Activated CD4-positive, CD25-positive, alpha-beta regulatory T cell treated with anti-CD3 and anti-CD28 coated beads, Interleukin-2, amount 50 U/mL, for 24 hours (primary cell): ENCODE measurements at regions not wholly inside any gene's neighbourhood (a gene's known extent, or its start where the extent isn't known, plus 50 kb on each side); places are given as distances from the start of the nearest gene placed in this dataset.
"Not testable (repeated sequence)": the region's sequence is repeated elsewhere in the genome, so short reads cannot be mapped to it uniquely, and the experiment has no call there.

ENCODE experiments used
- ATAC-seq, 2 donors: fragments of 150-1000 bp; cut with Tn5 transposase; one replicate each; pipeline ENCODE4 v1.10.0; 2021; ENCODE audit warnings: mild to moderate bottlenecking in 1 of 2, moderate library complexity in 1 of 2

DNA sequence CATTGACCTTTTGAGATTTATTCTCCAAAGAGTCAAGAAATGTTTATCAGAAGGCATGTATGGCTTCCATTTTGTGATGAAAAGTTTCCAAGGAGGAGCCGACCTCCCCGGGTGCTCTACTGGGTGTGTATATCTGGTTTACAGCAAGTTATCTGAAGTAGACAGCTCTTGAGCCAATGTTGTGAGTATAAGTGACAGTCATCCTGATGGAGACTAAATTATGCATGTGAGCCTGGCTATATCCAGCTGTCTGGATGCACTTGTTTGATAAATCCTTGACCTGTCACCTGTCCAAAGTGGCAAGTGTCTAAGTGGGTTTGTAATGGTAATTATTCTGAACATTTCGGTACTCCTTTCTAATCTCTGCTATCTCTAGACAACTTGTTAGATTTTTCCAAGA is 142.2 kb downstream of the NR2F2 start:
- no peak for ATAC-seq

DNA sequence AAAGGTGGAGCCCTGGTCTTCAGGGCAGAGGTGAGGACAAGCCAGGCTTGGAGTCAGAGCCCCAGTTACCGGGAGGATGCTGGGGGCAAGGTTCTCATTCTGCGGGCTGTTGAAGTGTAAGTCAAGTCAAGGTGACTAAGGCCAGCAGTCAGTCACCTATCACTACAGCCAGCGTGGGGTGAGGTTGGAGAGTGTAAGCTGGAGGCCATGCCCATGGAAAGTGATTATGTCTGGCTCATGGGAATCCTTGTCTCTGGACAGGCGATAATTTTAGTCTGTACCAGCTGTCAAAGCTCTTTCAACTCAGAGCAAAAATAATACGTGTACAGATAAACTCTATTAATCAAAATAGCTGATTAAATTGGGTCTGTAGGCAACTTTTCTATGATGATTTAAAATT is 143.1 kb downstream of the NR2F2 start:
- peak in 1 of 2 donors; percentile 21 for ATAC-seq

DNA sequence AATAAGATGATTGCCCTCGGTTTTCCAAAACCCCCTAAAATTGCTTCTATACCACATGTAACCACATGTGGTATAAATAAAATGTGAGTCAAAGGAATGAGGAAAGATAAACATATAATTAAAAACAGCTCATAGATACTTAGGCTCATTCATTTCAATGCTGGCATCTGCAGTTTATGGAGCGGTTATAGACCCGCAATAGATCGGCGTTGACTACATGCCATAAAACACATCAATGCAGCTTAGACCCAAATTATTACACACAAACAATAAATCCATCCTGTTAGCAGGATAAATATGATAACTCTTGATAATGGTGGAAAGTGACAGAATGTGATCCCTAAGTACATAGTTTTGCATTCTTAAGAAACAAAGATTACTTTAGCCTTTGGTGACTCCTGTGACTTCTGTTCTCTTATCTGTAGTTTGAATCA is 143.7 kb downstream of the NR2F2 start:
- ATAC-seq: no peak

DNA sequence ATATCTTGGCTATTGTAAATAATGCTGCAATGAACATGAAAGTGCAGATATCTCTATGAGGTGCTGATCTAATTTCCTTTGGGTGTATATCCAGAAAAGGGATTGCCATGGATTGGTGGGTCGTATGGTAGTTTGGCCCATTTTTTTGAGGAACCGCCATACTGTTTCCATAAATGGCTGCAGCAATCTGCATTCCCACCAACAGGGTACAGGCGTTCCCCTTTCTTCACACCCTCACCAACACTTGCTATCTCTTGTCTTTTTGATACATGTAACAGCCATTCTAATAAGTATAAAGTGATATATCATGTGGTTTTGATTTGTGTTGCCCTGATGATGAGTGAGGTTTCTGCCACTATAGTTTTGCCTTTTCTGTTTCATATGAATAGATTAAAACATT is 146.7 kb downstream of the NR2F2 start:
- no peak for ATAC-seq

DNA sequence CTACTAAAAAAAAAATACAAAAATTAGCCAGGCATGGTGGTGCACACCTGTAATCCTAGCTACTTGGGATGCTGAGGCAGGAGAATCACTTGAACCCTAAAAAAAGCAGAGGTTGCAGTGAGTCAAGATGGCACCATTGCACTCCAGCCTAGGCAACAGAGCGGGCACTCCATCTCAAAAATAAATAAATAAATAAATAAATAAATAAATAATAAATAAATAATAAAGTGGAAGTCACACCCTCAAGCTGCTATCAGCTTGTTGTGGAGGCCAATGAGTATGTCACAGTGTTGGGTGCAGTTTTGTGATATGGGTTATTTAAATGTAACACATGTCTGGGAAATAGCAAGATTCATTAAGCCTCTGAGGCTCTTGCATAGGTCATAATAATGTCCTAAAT is 153.9 kb downstream of the NR2F2 start:
- not testable (repeated sequence) for ATAC-seq

DNA sequence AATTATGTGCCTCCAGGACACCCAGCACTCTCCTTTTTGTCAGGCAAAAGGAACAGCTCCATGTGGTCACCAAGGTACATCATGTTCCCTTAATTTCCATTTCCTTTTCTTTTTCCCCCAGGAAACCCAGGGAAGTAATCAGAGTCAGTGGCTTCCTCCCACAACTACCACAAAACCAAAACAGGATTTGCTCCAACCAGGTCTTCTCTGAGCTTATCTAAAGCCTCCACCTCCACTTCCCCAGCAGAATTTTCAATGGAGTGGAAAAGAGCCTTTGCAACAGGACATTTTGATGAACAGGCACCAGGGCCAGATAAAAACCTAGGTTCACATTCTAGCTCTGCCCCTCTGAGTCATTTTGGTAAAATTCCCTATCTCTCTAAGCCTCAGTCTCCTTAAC is 154.3 kb downstream of the NR2F2 start:
- no peak for ATAC-seq

DNA sequence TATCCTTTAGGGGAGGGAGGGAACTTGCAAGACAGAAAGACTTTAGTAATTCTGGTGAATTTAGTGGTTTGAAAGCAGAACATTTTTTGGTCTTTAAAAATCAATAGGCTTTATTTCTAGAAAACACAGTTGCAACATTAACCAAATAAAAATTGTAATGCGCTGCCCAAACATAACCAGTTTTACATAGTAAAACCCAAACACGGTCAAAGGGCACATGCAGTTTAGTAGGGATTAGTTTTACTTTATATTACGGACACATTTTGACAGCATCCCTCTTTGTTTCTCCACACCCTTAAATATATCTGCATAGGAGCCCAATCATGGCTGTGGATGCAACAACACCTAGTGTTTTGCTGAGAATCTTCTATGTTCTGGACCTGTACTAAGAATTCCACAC is 156.7 kb downstream of the NR2F2 start:
- no peak for ATAC-seq

DNA sequence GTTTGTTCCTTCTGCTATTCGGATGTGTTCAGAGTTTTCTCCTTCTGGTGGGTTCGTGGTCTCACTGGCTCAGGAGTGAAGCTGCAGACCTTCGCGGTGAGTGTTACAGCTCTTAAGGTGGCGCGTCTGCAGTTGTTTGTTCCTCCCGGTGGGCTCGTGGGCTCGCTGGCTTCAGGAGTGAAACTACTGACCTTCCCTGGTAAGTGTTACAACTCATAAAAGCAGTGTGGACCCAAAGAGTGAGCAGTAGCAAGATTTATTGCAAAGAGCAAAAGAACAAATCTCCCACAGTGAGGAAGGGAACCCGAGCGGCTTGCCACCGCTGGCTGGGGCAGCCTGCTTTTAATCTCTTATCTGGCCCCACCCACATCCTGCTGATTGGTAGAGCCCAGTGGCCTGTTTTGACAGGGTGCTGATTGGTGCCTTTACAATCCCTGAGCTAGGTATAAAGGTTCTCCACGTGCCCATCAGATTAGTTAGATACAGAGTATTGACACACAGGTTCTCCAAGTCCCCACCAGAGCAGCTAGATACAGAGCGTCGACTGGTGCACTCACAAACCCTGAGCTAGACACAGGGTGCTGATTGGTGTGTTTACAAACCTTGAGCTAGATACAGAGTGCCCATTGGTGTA is 160.7 kb downstream of the NR2F2 start:
- not testable (repeated sequence) for ATAC-seq

DNA sequence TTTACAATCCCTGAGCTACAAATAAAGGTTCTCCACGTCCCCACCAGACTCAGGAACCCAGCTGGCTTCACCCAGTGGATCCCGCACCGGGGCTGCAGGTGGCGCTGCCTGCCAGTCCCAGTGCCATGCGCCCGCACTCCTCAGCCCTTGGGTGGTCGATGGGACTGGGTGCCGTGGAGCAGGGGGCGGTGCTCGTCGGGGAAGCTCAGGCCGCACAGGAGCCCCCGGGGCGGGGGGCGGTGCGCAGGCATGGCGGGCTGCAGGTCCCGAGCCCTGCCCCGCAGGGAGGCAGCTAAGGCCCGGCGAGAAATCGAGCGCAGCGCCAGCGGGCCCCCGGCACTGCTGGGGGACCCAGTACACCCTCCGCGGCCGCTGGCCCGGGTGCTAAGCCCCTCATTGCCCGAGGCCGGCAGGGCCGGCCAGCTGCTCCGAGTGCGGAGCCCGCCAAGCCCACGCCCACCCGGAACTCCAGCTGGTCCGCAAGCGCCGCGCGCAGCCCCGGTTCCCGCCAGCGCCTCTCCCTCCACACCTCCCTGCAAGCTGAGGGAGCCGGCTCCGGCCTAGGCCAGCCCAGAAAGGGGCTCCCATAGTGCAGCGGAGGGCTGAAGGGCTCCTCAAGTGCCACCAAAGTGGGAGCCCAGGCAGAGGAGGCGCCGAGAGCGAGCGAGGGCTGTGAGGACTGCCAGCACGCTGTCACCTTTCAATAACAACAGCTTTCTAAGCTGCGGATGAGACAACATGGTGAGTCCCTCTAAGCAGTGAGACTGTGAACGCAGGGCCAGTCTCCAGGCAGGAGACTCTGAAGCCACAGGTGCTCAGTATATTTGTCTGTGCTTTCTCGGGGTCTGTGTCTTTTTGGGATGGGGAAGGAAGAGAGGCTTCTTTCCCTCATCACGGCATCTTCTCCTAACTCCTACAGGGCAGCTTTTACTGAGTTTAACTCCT is 161.5 kb downstream of the NR2F2 start:
- not testable (repeated sequence) for ATAC-seq

DNA sequence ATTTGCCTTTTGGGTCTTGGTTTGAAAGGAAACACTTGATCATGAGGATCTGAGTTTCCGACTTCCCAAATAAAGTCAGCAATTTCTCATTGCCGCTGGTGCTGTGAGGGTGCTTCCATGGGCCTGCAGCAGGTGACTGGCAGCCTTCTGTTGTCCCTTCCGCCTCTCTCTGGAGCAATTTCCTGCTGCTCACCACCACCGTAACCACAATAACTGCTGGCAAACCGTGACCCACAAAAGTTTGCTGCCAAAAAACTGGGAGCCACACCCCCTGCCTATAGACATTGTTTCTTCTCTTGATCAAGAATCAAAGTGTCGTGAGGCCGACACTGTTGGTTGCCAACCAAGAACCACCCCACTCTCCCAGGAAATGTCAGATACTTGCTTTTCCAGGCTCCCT is 164.0 kb downstream of the NR2F2 start:
- no peak for ATAC-seq

DNA sequence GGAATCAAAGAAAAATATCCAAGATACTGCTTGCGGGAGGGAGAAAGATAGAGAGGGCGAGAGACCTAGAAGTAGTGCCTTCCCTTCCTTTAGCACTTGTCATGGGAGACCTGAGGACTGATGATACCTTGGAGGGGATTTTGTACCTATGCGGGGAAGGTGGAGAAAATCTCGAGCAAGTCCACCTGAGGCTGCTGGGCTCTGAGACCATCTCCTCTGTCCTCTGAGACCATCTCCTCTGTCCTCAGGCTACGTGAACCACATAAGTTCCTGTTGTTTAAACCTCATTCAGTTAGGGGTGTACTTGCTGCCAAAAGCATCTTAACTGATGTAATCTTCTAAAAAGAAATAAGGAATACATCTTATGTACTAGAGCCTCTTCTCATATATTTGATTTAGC is 164.9 kb downstream of the NR2F2 start:
- ATAC-seq: no peak

DNA sequence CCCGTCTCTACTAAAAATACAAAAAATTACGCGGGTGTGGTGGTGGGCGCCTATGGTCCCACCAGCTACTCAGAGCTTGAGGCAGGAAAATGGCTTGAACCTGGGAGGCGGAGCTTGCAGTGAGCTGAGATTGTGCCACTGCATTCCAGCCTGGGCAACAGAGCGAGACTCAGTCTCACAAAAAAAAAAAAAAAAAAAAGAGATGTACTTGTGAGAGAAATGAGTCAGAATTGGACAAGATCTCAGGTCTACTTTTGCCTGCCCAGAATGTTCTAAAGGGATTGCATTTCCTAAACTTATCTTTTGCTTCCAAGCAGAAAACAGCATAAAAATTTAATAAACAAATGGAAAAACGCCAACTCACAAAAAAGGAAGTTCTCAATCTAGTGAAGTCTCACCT is 167.5 kb downstream of the NR2F2 start:
- ATAC-seq: no peak

DNA sequence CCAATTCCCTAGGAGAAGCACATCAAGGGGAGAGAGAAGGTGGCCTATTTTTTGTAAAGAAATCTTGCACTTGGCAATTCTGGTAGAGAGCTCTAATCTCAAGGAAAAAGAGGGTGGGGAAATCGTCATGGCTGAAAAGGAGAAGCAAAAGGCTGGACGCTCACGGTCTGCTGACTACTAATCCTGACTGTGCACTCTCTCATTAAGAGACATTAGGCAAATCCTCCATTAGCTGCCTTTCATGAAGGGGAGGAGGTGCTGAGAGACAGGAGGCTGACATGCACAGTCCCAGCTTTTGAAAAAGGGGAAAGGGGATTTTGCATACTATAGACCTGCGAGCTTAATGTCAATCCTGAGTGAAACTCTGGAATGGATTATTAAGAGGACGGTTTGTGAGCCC is 170.0 kb downstream of the NR2F2 start:
- ATAC-seq: no peak

DNA sequence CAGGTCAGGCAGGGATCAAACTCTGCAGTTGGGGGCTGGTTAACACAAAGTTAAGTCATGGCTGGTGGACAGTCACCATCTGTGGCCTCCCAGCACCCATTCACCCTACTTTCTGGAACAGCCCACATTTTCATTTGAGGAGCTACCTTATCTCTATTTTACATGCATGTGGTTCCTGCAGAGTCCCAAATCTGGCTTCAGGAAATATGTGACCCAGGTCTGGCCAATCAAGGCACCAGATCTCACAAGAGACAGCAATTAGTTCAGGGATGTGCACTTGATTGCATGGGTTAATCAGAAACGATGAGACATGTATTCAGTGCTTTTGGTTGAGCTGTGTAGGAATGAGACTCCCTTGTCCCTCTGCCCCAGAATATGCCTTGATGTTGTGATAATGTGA is 170.9 kb downstream of the NR2F2 start:
- ATAC-seq: no peak

DNA sequence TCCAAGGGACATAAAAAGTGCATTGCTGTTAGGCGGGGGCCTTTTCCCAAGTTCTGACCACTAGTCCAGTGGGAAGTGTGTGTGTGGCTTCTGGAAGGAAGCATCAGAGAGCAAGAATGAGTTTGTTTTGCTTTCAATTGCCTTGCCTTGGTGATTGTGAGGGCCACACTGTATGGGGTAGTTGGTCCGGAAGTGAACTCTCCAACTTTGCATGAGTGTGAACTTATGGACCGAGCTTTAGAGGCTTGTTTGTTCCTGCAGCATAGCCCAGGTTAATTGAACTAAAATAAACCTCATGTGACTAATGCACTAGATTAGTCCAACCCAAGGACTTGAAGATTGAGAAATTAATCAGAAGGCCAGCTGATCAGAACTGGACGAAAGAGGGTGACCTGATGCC is 171.7 kb downstream of the NR2F2 start:
- ATAC-seq: no peak

DNA sequence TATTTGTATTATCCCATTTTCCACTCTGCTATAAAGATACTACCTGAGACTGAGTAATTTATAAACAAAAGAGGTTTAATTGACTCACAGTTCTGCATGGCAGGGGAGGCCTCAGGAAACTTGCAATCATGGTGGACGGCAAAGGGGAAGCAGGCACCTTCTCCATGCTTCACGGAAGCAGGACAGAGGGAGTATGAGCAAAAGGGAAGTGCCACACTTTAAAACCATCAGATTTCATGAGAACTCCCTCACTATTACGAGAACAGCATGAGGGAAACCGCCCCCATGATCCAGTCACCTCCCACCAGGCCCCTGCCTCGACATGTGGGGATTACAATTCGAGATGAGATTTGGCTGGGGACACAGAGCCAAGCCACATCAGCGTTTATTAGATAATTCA is 172.8 kb downstream of the NR2F2 start:
- ATAC-seq: no peak

DNA sequence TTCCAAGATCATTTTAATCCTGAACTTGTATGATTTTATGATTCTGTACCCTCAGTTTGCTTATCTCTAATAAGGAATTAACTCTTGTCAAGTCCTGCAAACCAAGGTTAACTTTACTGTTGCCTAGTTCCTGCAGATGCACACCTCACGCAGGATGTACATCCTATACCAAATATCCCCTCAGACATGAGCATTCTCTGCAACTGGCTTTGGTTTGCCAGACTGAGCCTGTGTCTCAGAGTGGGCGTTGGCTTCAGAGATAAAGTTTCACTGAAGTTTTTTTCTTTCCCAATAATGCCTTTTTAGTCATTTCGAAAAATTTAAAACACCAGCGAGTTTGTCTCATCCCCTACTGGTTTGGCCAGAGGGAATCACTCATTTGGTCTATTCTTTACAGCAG is 173.9 kb downstream of the NR2F2 start:
- no peak for ATAC-seq

DNA sequence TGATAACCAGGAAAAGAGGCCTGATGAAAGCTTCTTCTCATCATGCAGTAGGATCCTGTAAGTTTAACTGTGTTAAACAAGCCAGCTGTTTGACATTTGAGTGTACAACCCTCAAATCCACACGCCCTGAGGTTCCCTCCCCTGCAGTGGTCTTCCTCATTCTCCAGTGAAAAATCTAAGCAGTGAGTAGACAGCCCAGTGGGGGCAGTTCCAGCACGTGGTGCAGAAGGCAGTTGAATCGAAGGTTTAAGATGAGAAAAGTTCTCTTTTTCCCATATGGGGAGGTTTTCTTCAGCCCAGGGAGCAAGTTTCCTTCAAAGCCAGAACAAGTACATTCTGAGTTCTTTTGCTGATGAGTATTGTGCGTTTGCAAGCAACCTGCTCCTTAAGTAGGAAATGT is 174.5 kb downstream of the NR2F2 start:
- no peak for ATAC-seq

DNA sequence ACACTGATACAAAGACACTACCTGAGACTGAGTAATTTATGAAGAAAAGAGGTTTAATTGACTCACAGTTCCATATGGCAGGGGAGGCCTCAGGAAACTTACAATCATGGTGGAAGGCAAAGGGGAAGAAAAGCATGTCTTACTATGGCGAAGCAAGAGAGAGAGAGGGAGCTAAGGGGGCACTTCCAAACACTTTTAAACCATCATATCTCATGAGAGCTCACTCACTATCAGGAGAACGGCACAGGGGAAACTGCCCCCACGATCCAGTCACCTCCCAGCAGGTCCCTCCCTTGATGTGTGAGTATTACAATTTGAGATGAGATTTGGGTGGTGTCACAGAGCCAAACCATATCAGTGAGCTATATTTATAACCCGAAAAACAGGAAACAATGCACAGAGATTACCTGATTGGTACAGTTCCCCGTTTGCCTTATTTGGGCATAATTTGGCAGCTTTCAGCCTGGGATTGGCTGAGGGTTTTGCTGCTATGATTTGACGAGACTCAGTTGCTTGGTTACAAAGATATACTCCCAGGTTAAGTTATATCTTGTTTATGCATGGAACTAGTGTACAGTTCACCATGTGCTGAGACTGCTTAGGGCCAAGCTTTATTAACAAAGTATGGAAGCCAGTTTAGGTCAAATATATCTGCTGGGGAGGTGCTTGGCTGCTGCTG is 184.2 kb downstream of the NR2F2 start:
- no peak for ATAC-seq

DNA sequence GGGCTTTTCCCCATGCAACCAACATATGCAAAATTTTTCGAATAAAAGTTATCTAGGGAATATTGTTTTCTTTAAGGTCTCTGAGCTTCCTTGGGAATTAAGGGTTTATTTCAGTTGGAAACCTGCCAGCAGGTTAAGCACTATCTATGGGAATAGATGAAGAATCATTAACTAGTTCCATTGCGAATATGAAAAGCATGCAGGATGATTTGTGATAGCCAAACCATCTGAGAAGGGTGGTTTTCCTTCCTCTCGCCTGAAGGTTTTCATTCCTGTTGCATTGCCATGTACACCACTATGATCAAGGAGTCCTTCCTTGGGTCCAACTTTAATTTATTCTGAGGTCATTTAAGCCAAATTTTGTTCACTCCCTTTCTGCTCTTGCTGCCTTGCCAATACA is 184.9 kb downstream of the NR2F2 start:
- ATAC-seq: no peak

DNA sequence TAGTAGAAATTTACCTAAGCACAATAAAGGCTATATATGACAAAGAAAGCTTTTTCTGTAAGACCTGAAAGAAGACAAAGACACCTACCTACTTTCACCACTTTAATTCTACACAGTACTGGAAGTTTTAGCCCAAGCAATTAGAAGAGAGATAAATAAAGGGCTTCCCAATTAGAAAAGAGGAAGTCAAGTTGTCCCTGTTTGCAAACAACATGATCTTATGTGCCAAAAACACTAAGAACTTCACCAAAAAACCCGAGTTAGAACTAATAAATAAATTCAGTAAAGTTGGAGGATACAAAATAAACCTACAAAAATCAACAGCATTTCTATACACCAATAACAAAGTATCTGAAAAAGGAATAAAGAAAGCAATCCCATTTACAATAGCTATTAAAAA is 190.9 kb downstream of the NR2F2 start:
- ATAC-seq: no peak

DNA sequence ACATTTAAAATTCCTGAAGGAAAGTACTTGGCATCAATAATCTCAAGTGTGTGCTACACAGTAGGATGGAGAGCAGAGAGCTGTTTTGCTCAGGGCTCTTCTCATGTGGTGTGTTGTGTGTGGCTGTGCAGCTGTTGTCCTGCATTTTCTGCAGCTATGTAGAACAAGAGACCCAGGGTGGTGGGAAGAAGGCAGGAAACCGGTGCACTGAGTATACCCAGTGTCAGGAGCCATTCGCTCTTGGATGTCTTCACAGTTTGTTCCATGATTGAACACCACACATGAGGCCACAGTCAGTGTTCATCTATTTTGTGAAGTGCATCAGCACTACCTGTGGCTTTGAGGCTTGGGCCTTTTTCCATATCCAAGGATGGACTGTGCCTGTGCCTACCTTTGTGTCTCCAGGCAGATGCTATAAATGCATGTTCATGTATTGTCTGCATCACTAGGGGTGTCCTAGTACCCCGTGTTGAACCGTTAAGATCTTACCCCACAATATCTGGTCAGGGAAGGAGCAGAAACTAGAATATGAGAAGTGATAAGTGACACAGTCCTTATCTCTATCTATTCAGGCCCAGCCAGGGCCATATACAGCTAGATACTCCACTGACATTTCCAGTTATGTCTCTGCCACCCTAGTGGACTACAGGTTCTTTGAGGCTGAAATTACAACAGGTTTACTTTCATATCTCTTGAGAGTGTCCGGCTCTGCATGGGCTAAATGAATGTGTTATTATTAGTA is 194.3 kb downstream of the NR2F2 start:
- no peak for ATAC-seq

DNA sequence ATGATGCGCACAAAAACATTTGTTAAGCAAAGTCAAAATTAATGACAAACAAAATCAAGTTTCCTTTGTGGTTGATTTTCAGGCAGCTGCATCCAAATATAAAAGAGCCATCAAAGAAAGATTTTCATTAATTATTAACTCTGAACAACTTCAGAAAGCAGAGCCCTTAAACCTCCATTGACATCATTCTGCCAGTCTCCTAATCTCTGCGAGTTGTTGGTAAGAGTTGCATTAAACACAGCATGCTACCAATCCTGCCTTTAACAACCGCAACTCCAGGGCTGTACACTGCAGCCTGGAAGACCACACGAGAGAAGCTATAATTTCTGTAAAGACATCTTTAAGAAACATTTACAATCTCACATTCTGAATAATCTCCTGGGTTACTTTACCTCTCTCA is 204.6 kb downstream of the NR2F2 start:
- no peak for ATAC-seq
